ENCODE measurements at regions not wholly inside any gene's neighbourhood (a gene's known extent, or its start where the extent isn't known, plus 50 kb on each side); places are given as distances from the start of the nearest gene placed in this dataset.
A peak's percentile ranks its signal among the peaks of the same experiment; 100 is the strongest.

- Histone ChIP-seq H3K4me3 (ENCODE audit: insufficient read depth, low read length) (no peak overlapping the region), H3K27me3 (ENCODE audit: insufficient read depth, low read length) (no peaks in the 10 kb centered on the region), H3K36me3 (ENCODE audit: insufficient read depth, low read length) (no peaks in the 10 kb centered on the region), H4K20me1 (ENCODE audit: insufficient read depth, low read length) (no peaks in the 10 kb centered on the region), H3K4me1 (ENCODE audit: insufficient read depth, low read length) (peaks cover 32% of the 10 kb centered on the region), H3K79me2 (ENCODE audit: insufficient read depth, low read length) (no peaks in the 10 kb centered on the region), H3K9me3 (ENCODE audit: low read depth, low read length) (no peaks in the 10 kb centered on the region), H2AFZ (ENCODE audit: low read length) (peak overlapping the region; percentile 34), H3K27ac (ENCODE audit: low read depth, low read length) (no peak overlapping the region), H3K4me2 (ENCODE audit: insufficient read depth, low read length) (no peak overlapping the region)
- no peak for DNase-seq (ENCODE audit: insufficient read length, low spot score, missing footprints)
- no peak for TF ChIP-seq CTCF (IDR thresholded peaks at IDR 0.05; ENCODE audit: extremely low read depth, low read depth, low read length)
Measured at GRCh38 chr15:39433376-39433775, 147.5 kb upstream of the THBS1 start.

GRCh38 chr15:39434163-39434562, 146.7 kb upstream of the THBS1 start:
- Histone ChIP-seq H2AFZ (ENCODE audit: low read length) (no peak overlapping the region), H3K36me3 (ENCODE audit: insufficient read depth, low read length) (no peaks in the 10 kb centered on the region), H3K4me1 (ENCODE audit: insufficient read depth, low read length) (peaks cover 32% of the 10 kb centered on the region), H3K4me3 (ENCODE audit: insufficient read depth, low read length) (no peak overlapping the region), H3K79me2 (ENCODE audit: insufficient read depth, low read length) (no peaks in the 10 kb centered on the region), H4K20me1 (ENCODE audit: insufficient read depth, low read length) (no peaks in the 10 kb centered on the region), H3K4me2 (ENCODE audit: insufficient read depth, low read length) (no peak overlapping the region), H3K27ac (ENCODE audit: low read depth, low read length) (no peak overlapping the region), H3K27me3 (ENCODE audit: insufficient read depth, low read length) (no peaks in the 10 kb centered on the region), H3K9me3 (ENCODE audit: low read depth, low read length) (no peaks in the 10 kb centered on the region)
- DNase-seq (ENCODE audit: insufficient read length, low spot score, missing footprints): no peak
- TF ChIP-seq CTCF (IDR thresholded peaks at IDR 0.05; ENCODE audit: extremely low read depth, low read depth, low read length): no peak

GRCh38 chr15:39434751-39435238, 146.1 kb upstream of the THBS1 start:
- Histone ChIP-seq H3K9me3 (ENCODE audit: low read depth, low read length) (no peaks in the 10 kb centered on the region), H3K27me3 (ENCODE audit: insufficient read depth, low read length) (no peaks in the 10 kb centered on the region), H4K20me1 (ENCODE audit: insufficient read depth, low read length) (no peaks in the 10 kb centered on the region), H3K4me2 (ENCODE audit: insufficient read depth, low read length) (no peak overlapping the region), H2AFZ (ENCODE audit: low read length) (no peak overlapping the region), H3K4me1 (ENCODE audit: insufficient read depth, low read length) (peaks cover 28% of the 10 kb centered on the region), H3K36me3 (ENCODE audit: insufficient read depth, low read length) (no peaks in the 10 kb centered on the region), H3K27ac (ENCODE audit: low read depth, low read length) (no peak overlapping the region), H3K4me3 (ENCODE audit: insufficient read depth, low read length) (no peak overlapping the region), H3K79me2 (ENCODE audit: insufficient read depth, low read length) (no peaks in the 10 kb centered on the region)
- no peak for TF ChIP-seq CTCF (IDR thresholded peaks at IDR 0.05; ENCODE audit: extremely low read depth, low read depth, low read length)
- DNase-seq (ENCODE audit: insufficient read length, low spot score, missing footprints): no peak

GRCh38 chr15:39435244-39435643, 145.6 kb upstream of the THBS1 start:
- no peaks in the 10 kb centered on the region for H3K27me3 ChIP-seq (ENCODE audit: insufficient read depth, low read length)
- DNase-seq (ENCODE audit: insufficient read length, low spot score, missing footprints): no peak
- H4K20me1 ChIP-seq (ENCODE audit: insufficient read depth, low read length): no peaks in the 10 kb centered on the region
- H3K79me2 ChIP-seq (ENCODE audit: insufficient read depth, low read length): no peaks in the 10 kb centered on the region
- no peak overlapping the region for H3K4me3 ChIP-seq (ENCODE audit: insufficient read depth, low read length)
- peaks cover 23% of the 10 kb centered on the region for H3K4me1 ChIP-seq (ENCODE audit: insufficient read depth, low read length)
- H3K36me3 ChIP-seq (ENCODE audit: insufficient read depth, low read length): no peaks in the 10 kb centered on the region
- H3K9me3 ChIP-seq (ENCODE audit: low read depth, low read length): no peaks in the 10 kb centered on the region
- H3K4me2 ChIP-seq (ENCODE audit: insufficient read depth, low read length): no peak overlapping the region
- H2AFZ ChIP-seq (ENCODE audit: low read length): no peak overlapping the region
- no peak overlapping the region for H3K27ac ChIP-seq (ENCODE audit: low read depth, low read length)
- TF ChIP-seq CTCF (IDR thresholded peaks at IDR 0.05; ENCODE audit: extremely low read depth, low read depth, low read length): no peak

Data from osteoblast (primary cell).